ENCODE measurements at regions not wholly inside any gene's neighbourhood (a gene's known extent, or its start where the extent isn't known, plus 50 kb on each side); places are given as distances from the start of the nearest gene placed in this dataset.

- TF ChIP-seq YY1 (IDR thresholded peaks at IDR 0.05; ENCODE audit: low read depth) (no peak), TEAD4 (IDR thresholded peaks at IDR 0.05) (no peak), TCF12 (IDR thresholded peaks at IDR 0.05; ENCODE audit: low read depth) (no peak)
These were observed 125.9 kb upstream of the FZD8 start for GRCh38 chr10:35768011-35768410.

- TF ChIP-seq EP300 (IDR thresholded peaks at IDR 0.05; ENCODE audit: borderline replicate concordance), result no peak
- TF ChIP-seq TCF12 (IDR thresholded peaks at IDR 0.05; ENCODE audit: low read depth), result no peak
- TF ChIP-seq REST (IDR thresholded peaks at IDR 0.05; ENCODE audit: low read depth), result no peak
- no peak for TF ChIP-seq USF1 (IDR thresholded peaks at IDR 0.05)
- no peak for TF ChIP-seq CREB1 (IDR thresholded peaks at IDR 0.05; ENCODE audit: low read depth)
- no peak for TF ChIP-seq RAD21 (IDR thresholded peaks at IDR 0.05; ENCODE audit: low read depth)
- no peak for TF ChIP-seq TAF1 (IDR thresholded peaks at IDR 0.05; ENCODE audit: low read depth)
- no peak for TF ChIP-seq MAX (IDR thresholded peaks at IDR 0.05)
- no peak for TF ChIP-seq FOXM1 (IDR thresholded peaks at IDR 0.05; ENCODE audit: borderline replicate concordance, low read depth)
- TF ChIP-seq YY1 (IDR thresholded peaks at IDR 0.05; ENCODE audit: low read depth), result no peak
- TF ChIP-seq CEBPB (IDR thresholded peaks at IDR 0.05), result no peak
- no peak for TF ChIP-seq TEAD4 (IDR thresholded peaks at IDR 0.05)
- TF ChIP-seq EGR1 (IDR thresholded peaks at IDR 0.05), result no peak
- no peak for TF ChIP-seq ZBTB7A (IDR thresholded peaks at IDR 0.05; ENCODE audit: low read depth)
- TF ChIP-seq NFIC (IDR thresholded peaks at IDR 0.05), result no peak
These were observed 123.9 kb upstream of the FZD8 start for GRCh38 chr10:35765996-35766395.

- TF ChIP-seq FOXM1 (IDR thresholded peaks at IDR 0.05; ENCODE audit: borderline replicate concordance, low read depth) (no peak), TCF12 (IDR thresholded peaks at IDR 0.05; ENCODE audit: low read depth) (no peak), TEAD4 (IDR thresholded peaks at IDR 0.05) (no peak), YY1 (IDR thresholded peaks at IDR 0.05; ENCODE audit: low read depth) (no peak), EGR1 (IDR thresholded peaks at IDR 0.05) (no peak), CREB1 (IDR thresholded peaks at IDR 0.05; ENCODE audit: low read depth) (no peak), NFIC (IDR thresholded peaks at IDR 0.05) (no peak), ZBTB7A (IDR thresholded peaks at IDR 0.05; ENCODE audit: low read depth) (no peak), CEBPB (IDR thresholded peaks at IDR 0.05) (no peak), REST (IDR thresholded peaks at IDR 0.05; ENCODE audit: low read depth) (no peak), EP300 (IDR thresholded peaks at IDR 0.05; ENCODE audit: borderline replicate concordance) (no peak), TAF1 (IDR thresholded peaks at IDR 0.05; ENCODE audit: low read depth) (no peak), RAD21 (IDR thresholded peaks at IDR 0.05; ENCODE audit: low read depth) (no peak)
These were observed 123.0 kb upstream of the FZD8 start for GRCh38 chr10:35765066-35765527.

- no peak for TF ChIP-seq REST (IDR thresholded peaks at IDR 0.05; ENCODE audit: low read depth)
- no peak for TF ChIP-seq YY1 (IDR thresholded peaks at IDR 0.05; ENCODE audit: low read depth)
- no peak for TF ChIP-seq CREB1 (IDR thresholded peaks at IDR 0.05; ENCODE audit: low read depth)
- no peak for TF ChIP-seq FOXM1 (IDR thresholded peaks at IDR 0.05; ENCODE audit: borderline replicate concordance, low read depth)
- TF ChIP-seq CEBPB (IDR thresholded peaks at IDR 0.05), result no peak
- no peak for TF ChIP-seq MAX (IDR thresholded peaks at IDR 0.05)
- no peak for TF ChIP-seq RAD21 (IDR thresholded peaks at IDR 0.05; ENCODE audit: low read depth)
- no peak for TF ChIP-seq EP300 (IDR thresholded peaks at IDR 0.05; ENCODE audit: borderline replicate concordance)
- no peak for TF ChIP-seq TEAD4 (IDR thresholded peaks at IDR 0.05)
- no peak for TF ChIP-seq TAF1 (IDR thresholded peaks at IDR 0.05; ENCODE audit: low read depth)
- TF ChIP-seq USF1 (IDR thresholded peaks at IDR 0.05), result no peak
- no peak for TF ChIP-seq TCF12 (IDR thresholded peaks at IDR 0.05; ENCODE audit: low read depth)
- no peak for TF ChIP-seq EGR1 (IDR thresholded peaks at IDR 0.05)
- no peak for TF ChIP-seq ZBTB7A (IDR thresholded peaks at IDR 0.05; ENCODE audit: low read depth)
- TF ChIP-seq NFIC (IDR thresholded peaks at IDR 0.05), result no peak
These were observed 120.4 kb upstream of the FZD8 start for GRCh38 chr10:35762311-35763030.
